ENCODE measurements at regions not wholly inside any gene's neighbourhood (a gene's known extent, or its start where the extent isn't known, plus 50 kb on each side); places are given as distances from the start of the nearest gene placed in this dataset.
"Not testable (repeated sequence)": the region's sequence is repeated elsewhere in the genome, so short reads cannot be mapped to it uniquely, and the experiment has no call there.

DNA sequence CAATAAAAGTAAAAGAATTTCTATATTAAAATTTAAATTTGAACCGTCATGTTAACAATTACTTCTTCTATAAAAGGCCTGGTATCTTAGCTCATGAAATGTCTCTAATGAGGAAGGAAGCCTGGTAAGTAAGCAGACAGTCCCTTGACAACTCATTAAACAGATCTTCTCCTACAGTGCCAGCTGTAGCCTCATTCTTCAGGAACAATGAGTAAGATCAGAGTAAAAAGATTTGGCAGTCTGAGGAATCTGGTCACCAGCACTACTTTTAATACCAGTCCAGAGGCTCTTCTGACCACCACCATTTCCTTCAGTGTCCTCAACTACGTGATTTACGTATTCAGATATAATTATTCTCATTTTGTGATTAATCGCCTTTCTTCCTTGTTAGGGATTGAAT is 955.0 kb upstream of the ALCAM start:
- H3K9me3 ChIP-seq (ENCODE audit: control insufficient read depth in 2 of 2, low read length in 2 of 2): no peaks in the 10 kb centered on the region
- H3K9ac ChIP-seq (ENCODE audit: low read length in 2 of 2): no peak overlapping the region
- no peaks in the 10 kb centered on the region for H3K36me3 ChIP-seq (ENCODE audit: control insufficient read depth in 2 of 2, insufficient read depth in 2 of 2, low read length in 2 of 2)
- H3K27me3 ChIP-seq (ENCODE audit: control insufficient read depth in 1 of 2, insufficient read depth in 2 of 2, low read length in 2 of 2): no peaks in the 10 kb centered on the region
- no peaks in the 10 kb centered on the region for H3K4me1 ChIP-seq (ENCODE audit: control insufficient read depth, insufficient read depth, low read length)
- H3K27ac ChIP-seq (ENCODE audit: low read length): no peak overlapping the region
- H3K4me3 ChIP-seq (ENCODE audit: low read length in 2 of 2): no peak overlapping the region

- no peaks in the 10 kb centered on the region for H3K36me3 ChIP-seq (ENCODE audit: control insufficient read depth in 2 of 2, insufficient read depth in 2 of 2, low read length in 2 of 2)
- no peak overlapping the region for H3K27ac ChIP-seq (ENCODE audit: low read length)
- H3K4me1 ChIP-seq (ENCODE audit: control insufficient read depth, insufficient read depth, low read length): no peaks in the 10 kb centered on the region
- H3K9ac ChIP-seq (ENCODE audit: low read length in 2 of 2): no peak overlapping the region
- H3K9me3 ChIP-seq (ENCODE audit: control insufficient read depth in 2 of 2, low read length in 2 of 2): no peaks in the 10 kb centered on the region
- H3K4me3 ChIP-seq (ENCODE audit: low read length in 2 of 2): no peak overlapping the region
- H3K27me3 ChIP-seq (ENCODE audit: control insufficient read depth in 1 of 2, insufficient read depth in 2 of 2, low read length in 2 of 2): no peaks in the 10 kb centered on the region
Measured at GRCh38 chr3:104412608-104413580, 953.8 kb upstream of the ALCAM start.

DNA sequence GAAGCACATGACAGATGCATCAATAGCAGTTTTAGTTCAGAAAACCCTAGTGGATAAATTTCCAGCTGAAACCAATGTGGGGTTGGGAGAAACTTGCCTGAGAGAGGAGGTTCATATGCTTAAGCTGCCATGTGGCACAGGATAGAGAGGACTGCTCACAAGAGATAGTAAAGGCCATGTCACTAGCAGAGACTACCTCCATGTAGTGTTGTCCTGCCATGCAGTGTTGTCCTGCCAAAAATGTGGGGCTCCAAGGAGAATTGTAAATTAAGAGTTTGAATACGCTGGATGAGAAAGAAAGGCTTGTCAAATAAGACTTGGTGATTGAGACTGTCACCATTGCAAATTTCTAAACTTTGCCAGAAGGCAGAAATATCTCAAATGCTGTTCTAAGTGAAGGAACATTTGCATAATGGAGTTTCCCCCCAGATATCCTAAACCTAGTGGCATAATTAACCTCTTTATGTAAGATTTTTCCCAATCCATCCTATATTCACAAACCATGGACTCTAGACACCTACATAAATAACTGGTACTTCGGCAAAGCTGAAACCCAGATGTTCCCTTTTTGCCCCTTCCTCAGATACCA is 938.3 kb upstream of the ALCAM start:
- no peaks in the 10 kb centered on the region for H3K36me3 ChIP-seq (ENCODE audit: control insufficient read depth in 2 of 2, insufficient read depth in 2 of 2, low read length in 2 of 2)
- no peaks in the 10 kb centered on the region for H3K27me3 ChIP-seq (ENCODE audit: control insufficient read depth in 1 of 2, insufficient read depth in 2 of 2, low read length in 2 of 2)
- H3K4me1 ChIP-seq (ENCODE audit: control insufficient read depth, insufficient read depth, low read length): no peaks in the 10 kb centered on the region
- H3K9me3 ChIP-seq (ENCODE audit: control insufficient read depth in 2 of 2, low read length in 2 of 2): no peaks in the 10 kb centered on the region
- H3K4me3 ChIP-seq (ENCODE audit: low read length in 2 of 2): no peak overlapping the region
- H3K9ac ChIP-seq (ENCODE audit: low read length in 2 of 2): no peak overlapping the region
- H3K27ac ChIP-seq (ENCODE audit: low read length): no peak overlapping the region

DNA sequence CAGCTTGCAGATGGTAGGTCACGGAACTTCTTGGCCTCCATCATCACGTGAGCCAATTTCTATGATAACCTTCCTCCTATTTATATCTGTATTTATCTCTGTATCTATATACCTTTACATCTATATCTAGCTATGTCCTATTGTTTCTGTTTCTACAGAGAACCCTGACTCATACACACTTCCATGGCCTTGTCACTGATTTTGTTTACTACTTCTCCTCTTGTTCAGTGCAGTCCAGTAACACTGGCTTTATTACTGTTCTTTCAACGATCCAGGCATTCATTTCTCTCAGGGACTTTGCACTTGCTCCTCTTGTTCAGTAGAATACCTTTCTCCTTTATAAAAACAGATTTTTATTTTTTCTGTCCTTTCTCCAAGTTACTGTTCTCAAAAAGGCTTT is 937.0 kb upstream of the ALCAM start:
- H3K36me3 ChIP-seq (ENCODE audit: control insufficient read depth in 2 of 2, insufficient read depth in 2 of 2, low read length in 2 of 2): no peaks in the 10 kb centered on the region
- H3K9ac ChIP-seq (ENCODE audit: low read length in 2 of 2): no peak overlapping the region
- H3K4me3 ChIP-seq (ENCODE audit: low read length in 2 of 2): no peak overlapping the region

GRCh38 chr3:104436506-104436905 is 930.2 kb upstream of the ALCAM start:
- Histone ChIP-seq H3K9ac (ENCODE audit: low read length in 2 of 2) (no peak overlapping the region), H3K36me3 (ENCODE audit: control insufficient read depth in 2 of 2, insufficient read depth in 2 of 2, low read length in 2 of 2) (no peaks in the 10 kb centered on the region), H3K27ac (ENCODE audit: low read length) (no peak overlapping the region), H3K27me3 (ENCODE audit: control insufficient read depth in 1 of 2, insufficient read depth in 2 of 2, low read length in 2 of 2) (no peaks in the 10 kb centered on the region), H3K4me1 (ENCODE audit: control insufficient read depth, insufficient read depth, low read length) (peaks cover 5% of the 10 kb centered on the region), H3K4me3 (ENCODE audit: low read length in 2 of 2) (no peak overlapping the region), H3K9me3 (ENCODE audit: control insufficient read depth in 2 of 2, low read length in 2 of 2) (no peaks in the 10 kb centered on the region)

More for the DNA sequence above, 937.0 kb upstream of the ALCAM start:
- Histone ChIP-seq H3K4me1 (ENCODE audit: control insufficient read depth, insufficient read depth, low read length) (no peaks in the 10 kb centered on the region), H3K27me3 (ENCODE audit: control insufficient read depth in 1 of 2, insufficient read depth in 2 of 2, low read length in 2 of 2) (no peaks in the 10 kb centered on the region), H3K9me3 (ENCODE audit: control insufficient read depth in 2 of 2, low read length in 2 of 2) (no peaks in the 10 kb centered on the region), H3K27ac (ENCODE audit: low read length) (no peak overlapping the region)

GRCh38 chr3:104437131-104437750 is 929.5 kb upstream of the ALCAM start:
- Histone ChIP-seq H3K4me3 (ENCODE audit: low read length in 2 of 2) (no peak overlapping the region), H3K27ac (ENCODE audit: low read length) (no peak overlapping the region), H3K9ac (ENCODE audit: low read length in 2 of 2) (no peak overlapping the region), H3K36me3 (ENCODE audit: control insufficient read depth in 2 of 2, insufficient read depth in 2 of 2, low read length in 2 of 2) (no peaks in the 10 kb centered on the region), H3K27me3 (ENCODE audit: control insufficient read depth in 1 of 2, insufficient read depth in 2 of 2, low read length in 2 of 2) (no peaks in the 10 kb centered on the region), H3K4me1 (ENCODE audit: control insufficient read depth, insufficient read depth, low read length) (peaks cover 5% of the 10 kb centered on the region), H3K9me3 (ENCODE audit: control insufficient read depth in 2 of 2, low read length in 2 of 2) (no peaks in the 10 kb centered on the region)

- peaks cover 5% of the 10 kb centered on the region for H3K4me1 ChIP-seq (ENCODE audit: control insufficient read depth, insufficient read depth, low read length)
- H3K9ac ChIP-seq (ENCODE audit: low read length in 2 of 2): no peak overlapping the region
- no peaks in the 10 kb centered on the region for H3K36me3 ChIP-seq (ENCODE audit: control insufficient read depth in 2 of 2, insufficient read depth in 2 of 2, low read length in 2 of 2)
- H3K4me3 ChIP-seq (ENCODE audit: low read length in 2 of 2): no peak overlapping the region
- no peaks in the 10 kb centered on the region for H3K9me3 ChIP-seq (ENCODE audit: control insufficient read depth in 2 of 2, low read length in 2 of 2)
- H3K27ac ChIP-seq (ENCODE audit: low read length): no peak overlapping the region
- no peaks in the 10 kb centered on the region for H3K27me3 ChIP-seq (ENCODE audit: control insufficient read depth in 1 of 2, insufficient read depth in 2 of 2, low read length in 2 of 2)
Measured at GRCh38 chr3:104437891-104438290, 928.8 kb upstream of the ALCAM start.

- Histone ChIP-seq H3K9me3 (ENCODE audit: control insufficient read depth in 2 of 2, low read length in 2 of 2) (no peaks in the 10 kb centered on the region), H3K4me3 (ENCODE audit: low read length in 2 of 2) (no peak overlapping the region), H3K27ac (ENCODE audit: low read length) (no peak overlapping the region), H3K9ac (ENCODE audit: low read length in 2 of 2) (no peak overlapping the region), H3K36me3 (ENCODE audit: control insufficient read depth in 2 of 2, insufficient read depth in 2 of 2, low read length in 2 of 2) (no peaks in the 10 kb centered on the region), H3K4me1 (ENCODE audit: control insufficient read depth, insufficient read depth, low read length) (peaks cover 5% of the 10 kb centered on the region), H3K27me3 (ENCODE audit: control insufficient read depth in 1 of 2, insufficient read depth in 2 of 2, low read length in 2 of 2) (no peaks in the 10 kb centered on the region)
Measured at GRCh38 chr3:104438706-104439105, 928.0 kb upstream of the ALCAM start.

- not testable (repeated sequence) for H3K36me3 ChIP-seq (ENCODE audit: control insufficient read depth in 2 of 2, insufficient read depth in 2 of 2, low read length in 2 of 2); H3K9me3 ChIP-seq (ENCODE audit: control insufficient read depth in 2 of 2, low read length in 2 of 2); H3K4me3 ChIP-seq (ENCODE audit: low read length in 2 of 2); H3K27ac ChIP-seq (ENCODE audit: low read length); H3K27me3 ChIP-seq (ENCODE audit: control insufficient read depth in 1 of 2, insufficient read depth in 2 of 2, low read length in 2 of 2); H3K9ac ChIP-seq (ENCODE audit: low read length in 2 of 2); H3K4me1 ChIP-seq (ENCODE audit: control insufficient read depth, insufficient read depth, low read length)
Measured at GRCh38 chr3:104445252-104445919, 921.3 kb upstream of the ALCAM start.

DNA sequence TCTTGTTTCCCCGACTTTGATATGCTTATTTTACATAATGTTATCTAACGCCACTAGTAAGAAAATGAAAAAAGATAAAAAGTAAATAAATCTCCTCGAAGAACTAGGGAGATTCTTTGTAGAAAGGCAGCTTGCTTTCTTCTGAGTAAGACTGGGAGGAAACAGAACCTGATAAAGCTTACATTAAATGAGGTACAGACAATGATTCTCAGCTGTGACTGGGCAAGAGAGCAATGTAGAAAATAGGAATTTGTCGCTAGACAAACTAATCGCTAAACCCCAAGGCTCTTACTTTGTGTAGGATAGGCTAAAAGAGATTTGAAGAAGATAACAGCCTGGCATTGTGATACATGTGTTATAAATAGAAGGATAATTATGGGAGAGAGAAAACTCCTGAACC is 919.0 kb upstream of the ALCAM start:
- Histone ChIP-seq H3K27ac (ENCODE audit: low read length) (no peak overlapping the region), H3K4me3 (ENCODE audit: low read length in 2 of 2) (no peak overlapping the region), H3K36me3 (ENCODE audit: control insufficient read depth in 2 of 2, insufficient read depth in 2 of 2, low read length in 2 of 2) (no peaks in the 10 kb centered on the region), H3K9me3 (ENCODE audit: control insufficient read depth in 2 of 2, low read length in 2 of 2) (no peaks in the 10 kb centered on the region), H3K9ac (ENCODE audit: low read length in 2 of 2) (no peak overlapping the region), H3K4me1 (ENCODE audit: control insufficient read depth, insufficient read depth, low read length) (no peaks in the 10 kb centered on the region), H3K27me3 (ENCODE audit: control insufficient read depth in 1 of 2, insufficient read depth in 2 of 2, low read length in 2 of 2) (no peaks in the 10 kb centered on the region)
